Osteoblast (primary cell): ENCODE measurements at regions not wholly inside any gene's neighbourhood (a gene's known extent, or its start where the extent isn't known, plus 50 kb on each side); places are given as distances from the start of the nearest gene placed in this dataset.

Source experiments
- DNase-seq: peaks from one replicate; pipeline ENCODE4 v3.0.0; 2011; ENCODE audit warnings: low spot score, mixed read lengths; ENCODE audit not compliant: insufficient read length; ENCODE audit errors: missing footprints
- H2AFZ ChIP-seq: 2 replicates; pipeline ENCODE4 v1.6.0; 2011; ENCODE audit warnings: mild to moderate bottlenecking, low read length
- H3K27ac ChIP-seq: 2 replicates; pipeline ENCODE4 v1.5.1; 2011; ENCODE audit warnings: mild to moderate bottlenecking, low read depth, low read length, moderate library complexity
- H3K27me3 ChIP-seq: 2 replicates; pipeline ENCODE4 v1.6.0; 2012; ENCODE audit warnings: mild to moderate bottlenecking, control low read depth, inconsistent platforms, low read length, moderate library complexity; ENCODE audit not compliant: insufficient read depth
- H3K36me3 ChIP-seq: 2 replicates; pipeline ENCODE4 v1.5.1; 2011; ENCODE audit warnings: mild to moderate bottlenecking, low read length, control low read depth, moderate library complexity; ENCODE audit not compliant: insufficient read depth
- H3K4me1 ChIP-seq: 2 replicates; pipeline ENCODE4 v1.5.1; 2011; ENCODE audit warnings: mild to moderate bottlenecking, low read length, control low read depth, moderate library complexity; ENCODE audit not compliant: insufficient read depth
- H3K4me2 ChIP-seq: 2 replicates; pipeline ENCODE4 v1.6.0; 2011; ENCODE audit warnings: mild to moderate bottlenecking, low read length; ENCODE audit not compliant: insufficient read depth
- H3K4me3 ChIP-seq: fragments of 200-600 bp; sonication (generic); 3 replicates; pipeline ENCODE4 v1.5.1; 2012; ENCODE audit warnings: mild to moderate bottlenecking, low read length, inconsistent platforms; ENCODE audit not compliant: insufficient read depth
- H3K79me2 ChIP-seq: 2 replicates; pipeline ENCODE4 v1.6.0; 2012; ENCODE audit warnings: mild to moderate bottlenecking, low read length, control low read depth, inconsistent platforms; ENCODE audit not compliant: insufficient read depth
- H3K9me3 ChIP-seq: 2 replicates; pipeline ENCODE4 v1.5.1; 2011; ENCODE audit warnings: low read depth, low read length, control low read depth
- H4K20me1 ChIP-seq: 2 replicates; pipeline ENCODE4 v1.6.0; 2012; ENCODE audit warnings: mild to moderate bottlenecking, low read length, control low read depth; ENCODE audit not compliant: insufficient read depth
- TF ChIP-seq, protein P1 (sequence below): IDR thresholded peaks from 2 replicates; pipeline ENCODE4 v1.5.1; 2011; ENCODE audit warnings: mild to moderate bottlenecking, low read depth, low read length, moderate library complexity; ENCODE audit errors: extremely low read depth

DNA sequence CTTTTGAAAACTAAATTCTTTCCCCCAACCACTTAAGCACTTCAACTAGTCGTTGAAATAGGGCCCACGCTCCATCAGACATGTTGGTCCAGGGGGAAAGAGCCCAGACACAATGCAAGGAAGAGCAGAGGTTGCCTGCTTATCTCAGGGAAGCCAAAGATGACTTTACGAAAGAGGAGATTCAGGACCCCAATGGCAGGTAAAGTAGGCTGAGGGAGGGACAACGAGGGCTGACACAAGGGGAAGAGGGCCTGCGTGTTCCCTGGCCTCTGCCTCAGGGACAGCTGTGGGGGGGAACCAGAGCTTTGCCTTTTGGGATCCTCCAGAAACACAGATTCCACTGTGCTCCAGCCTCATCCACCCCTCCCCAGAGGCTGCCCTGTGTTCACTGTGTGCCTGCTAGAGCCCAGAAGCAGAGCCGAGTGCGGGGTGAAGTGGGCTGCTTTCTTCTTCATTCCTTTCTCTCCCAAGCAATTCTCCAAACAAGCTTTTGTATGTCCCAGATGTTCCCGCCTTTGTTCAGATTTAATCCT, 135.5 kb upstream of the GRIK3 start:
- no peaks in the 10 kb centered on the region for H3K27me3 ChIP-seq
- H3K79me2 ChIP-seq: no peaks in the 10 kb centered on the region
- H3K4me2 ChIP-seq: no peak overlapping the region
- no peaks in the 10 kb centered on the region for H3K4me1 ChIP-seq
- no peak overlapping the region for H2AFZ ChIP-seq
- H3K27ac ChIP-seq: no peak overlapping the region
- TF ChIP-seq, protein P1, sequence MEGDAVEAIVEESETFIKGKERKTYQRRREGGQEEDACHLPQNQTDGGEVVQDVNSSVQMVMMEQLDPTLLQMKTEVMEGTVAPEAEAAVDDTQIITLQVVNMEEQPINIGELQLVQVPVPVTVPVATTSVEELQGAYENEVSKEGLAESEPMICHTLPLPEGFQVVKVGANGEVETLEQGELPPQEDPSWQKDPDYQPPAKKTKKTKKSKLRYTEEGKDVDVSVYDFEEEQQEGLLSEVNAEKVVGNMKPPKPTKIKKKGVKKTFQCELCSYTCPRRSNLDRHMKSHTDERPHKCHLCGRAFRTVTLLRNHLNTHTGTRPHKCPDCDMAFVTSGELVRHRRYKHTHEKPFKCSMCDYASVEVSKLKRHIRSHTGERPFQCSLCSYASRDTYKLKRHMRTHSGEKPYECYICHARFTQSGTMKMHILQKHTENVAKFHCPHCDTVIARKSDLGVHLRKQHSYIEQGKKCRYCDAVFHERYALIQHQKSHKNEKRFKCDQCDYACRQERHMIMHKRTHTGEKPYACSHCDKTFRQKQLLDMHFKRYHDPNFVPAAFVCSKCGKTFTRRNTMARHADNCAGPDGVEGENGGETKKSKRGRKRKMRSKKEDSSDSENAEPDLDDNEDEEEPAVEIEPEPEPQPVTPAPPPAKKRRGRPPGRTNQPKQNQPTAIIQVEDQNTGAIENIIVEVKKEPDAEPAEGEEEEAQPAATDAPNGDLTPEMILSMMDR: no peak
- no peak overlapping the region for H3K4me3 ChIP-seq
- no peaks in the 10 kb centered on the region for H4K20me1 ChIP-seq
- H3K36me3 ChIP-seq: no peaks in the 10 kb centered on the region
- no peak for DNase-seq
- H3K9me3 ChIP-seq: no peaks in the 10 kb centered on the region

GRCh38 chr1:37171691-37172090, 137.4 kb upstream of the GRIK3 start:
- Histone ChIP-seq H2AFZ (no peak overlapping the region), H3K79me2 (no peaks in the 10 kb centered on the region), H3K4me3 (no peak overlapping the region), H3K27ac (no peak overlapping the region), H3K4me2 (no peak overlapping the region), H4K20me1 (no peaks in the 10 kb centered on the region), H3K36me3 (no peaks in the 10 kb centered on the region), H3K9me3 (no peaks in the 10 kb centered on the region), H3K4me1 (no peaks in the 10 kb centered on the region), H3K27me3 (no peaks in the 10 kb centered on the region)
- no peak for DNase-seq
- TF ChIP-seq, protein P1: no peak

- no peak overlapping the region for H2AFZ ChIP-seq
- H4K20me1 ChIP-seq: no peaks in the 10 kb centered on the region
- no peaks in the 10 kb centered on the region for H3K79me2 ChIP-seq
Observed at GRCh38 chr1:37174341-37174740, 140.0 kb upstream of the GRIK3 start.

DNA sequence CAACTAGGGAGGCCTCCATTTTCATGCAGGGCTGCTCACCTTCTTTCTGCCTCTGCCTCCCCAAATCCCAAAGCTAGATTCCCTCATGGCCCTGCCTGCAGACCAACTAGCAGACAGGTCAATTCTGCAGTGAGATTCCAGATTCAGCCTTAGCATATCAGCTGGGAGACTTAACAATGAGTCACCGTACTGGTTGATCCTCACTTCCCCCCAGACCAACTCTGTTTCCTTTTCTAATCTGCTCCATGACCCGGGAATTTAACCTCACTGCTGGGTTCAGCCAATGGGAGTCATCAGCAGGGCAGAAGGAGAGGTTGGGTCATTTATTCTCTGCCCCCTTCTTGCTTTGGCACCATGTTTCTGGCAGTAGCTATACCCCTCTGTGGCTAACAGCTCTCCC, 140.6 kb upstream of the GRIK3 start:
- DNase-seq: no peak
- H3K4me1 ChIP-seq: no peaks in the 10 kb centered on the region
- TF ChIP-seq, protein P1: no peak
- H2AFZ ChIP-seq: no peak overlapping the region
- H3K79me2 ChIP-seq: no peaks in the 10 kb centered on the region
- H3K27me3 ChIP-seq: no peaks in the 10 kb centered on the region
- no peaks in the 10 kb centered on the region for H3K9me3 ChIP-seq
- no peak overlapping the region for H3K27ac ChIP-seq
- H3K36me3 ChIP-seq: no peaks in the 10 kb centered on the region
- H4K20me1 ChIP-seq: no peaks in the 10 kb centered on the region
- H3K4me2 ChIP-seq: no peak overlapping the region
- H3K4me3 ChIP-seq: no peak overlapping the region

More at GRCh38 chr1:37174341-37174740, 140.0 kb upstream of the GRIK3 start:
- TF ChIP-seq, protein P1: no peak
- H3K4me1 ChIP-seq: no peaks in the 10 kb centered on the region
- no peaks in the 10 kb centered on the region for H3K9me3 ChIP-seq
- no peaks in the 10 kb centered on the region for H3K36me3 ChIP-seq
- H3K4me3 ChIP-seq: no peak overlapping the region
- no peak overlapping the region for H3K27ac ChIP-seq
- no peaks in the 10 kb centered on the region for H3K27me3 ChIP-seq
- H3K4me2 ChIP-seq: no peak overlapping the region
- no peak for DNase-seq
